HepG2 (cell line): ENCODE measurements at regions not wholly inside any gene's neighbourhood (a gene's known extent, or its start where the extent isn't known, plus 50 kb on each side); places are given as distances from the start of the nearest gene placed in this dataset.

Experiments
- ATAC-seq: fragments of 200-7000 bp; cut with Tn5 transposase; 3 replicates; pipeline ENCODE4 v1.9.1; 2020; ENCODE audit warnings: mild to moderate bottlenecking, moderate library complexity
- BruUV-seq: library from RNA; stranded (reverse); fragments of 400-500 nt; replicated peaks from 2 replicates; lab custom pipeline; 2021; lab: Mats Ljungman, UMichigan
- CTCF ChIA-PET: fragments of 300-600 bp; formaldehyde crosslinking; extraction: SDS; loops from one replicate; lab custom pipeline; 2021; ENCODE audit warnings: low total read pairs, inconsistent platforms, low intra/inter-chr PET ratio; lab: Yijun Ruan, JAX
- POLR2A ChIA-PET: fragments of 350-600 bp; sonication (Branson Sonifier 250); formaldehyde crosslinking; loops from one replicate; lab custom pipeline; 2020; ENCODE audit warnings: antibody characterized with exemption, inconsistent platforms; lab: Yijun Ruan, JAX
- DNase-seq: peaks from one replicate; pipeline ENCODE4 v3.0.0-alpha.2; 2015; ENCODE audit warnings: low spot score
- FAIRE-seq: peaks from 3 replicates; lab custom pipeline; 2011; peaks lifted over from hg19 to GRCh38; lab: Jason Lieb, UNC
- H2AFZ ChIP-seq: one replicate; pipeline ENCODE4 v1.6.1; 2011; ENCODE audit warnings: low read length, inconsistent platforms
- H3K27ac ChIP-seq: fragments of 300-600 bp; 3 replicates; pipeline ENCODE4 v1.8.0; 2011; ENCODE audit warnings: mixed run types, mild to moderate bottlenecking, mixed read lengths, low read length, inconsistent platforms; ENCODE audit not compliant: insufficient read depth; ENCODE audit errors: extremely low read length
- H3K27me3 ChIP-seq, 2 experiments: fragments of 200-600 bp in 1 of 2; 2 replicates in 1 of 2; 3 replicates in 1 of 2; pipeline versions ENCODE4 v1.6.0 to v1.8.0; 2011; ENCODE audit warnings: low read length in 2 of 2, mild to moderate bottlenecking in 2 of 2, moderate library complexity in 2 of 2, inconsistent platforms in 1 of 2; ENCODE audit not compliant: insufficient read depth in 2 of 2, control insufficient read depth in 1 of 2
- H3K36me3 ChIP-seq, 2 experiments: fragments of 200-600 bp in 1 of 2; replicated peaks in 1 of 2; 2 replicates in 1 of 2; 3 replicates in 1 of 2; pipeline versions ENCODE4 v1.5.1 to v1.8.0; 2011; ENCODE audit warnings: low read length in 2 of 2, inconsistent platforms in 1 of 2; ENCODE audit not compliant: insufficient read depth in 2 of 2, control insufficient read depth in 1 of 2
- H3K4me1 ChIP-seq: 2 replicates; pipeline ENCODE4 v1.5.1; 2012; ENCODE audit warnings: low read length, inconsistent platforms; ENCODE audit not compliant: insufficient read depth
- H3K4me2 ChIP-seq: 2 replicates; pipeline ENCODE4 v1.6.0; 2011; ENCODE audit warnings: low read depth, low read length, inconsistent platforms
- H3K4me3 ChIP-seq, 3 experiments: fragments of 200-600 bp in 1 of 3; sonication (generic), shearing (Covaris generic) in 1 of 3; replicated peaks in 1 of 3; 2 replicates each; pipeline ENCODE4 v1.5.1; 2011 to 2016; ENCODE audit warnings: low read length in 3 of 3, inconsistent platforms in 2 of 3, low read depth in 2 of 3, mild to moderate bottlenecking in 2 of 3, control low read depth in 1 of 3, mixed read lengths in 1 of 3; ENCODE audit not compliant: insufficient read depth in 1 of 3
- H3K79me2 ChIP-seq: one replicate; pipeline ENCODE4 v1.6.1; 2011; ENCODE audit warnings: low read length, inconsistent platforms; ENCODE audit not compliant: insufficient read depth
- H3K9ac ChIP-seq: 2 replicates; pipeline ENCODE4 v1.6.0; 2011; ENCODE audit warnings: mild to moderate bottlenecking, low read depth, low read length, inconsistent platforms; ENCODE audit not compliant: insufficient read depth
- H3K9me3 ChIP-seq: 2 replicates; pipeline ENCODE4 v1.5.1; 2012; ENCODE audit warnings: mild to moderate bottlenecking, low read length
- H4K20me1 ChIP-seq: 2 replicates; pipeline ENCODE4 v1.6.0; 2011; ENCODE audit warnings: inconsistent platforms, mild to moderate bottlenecking, low read length, moderate library complexity; ENCODE audit not compliant: insufficient read depth
- ATF7 ChIP-seq, 2 experiments: fragments of 450-650 bp in 1 of 2; sonication (generic) in 1 of 2; formaldehyde crosslinking in 1 of 2; IDR thresholded peaks; 2 replicates each; pipeline versions ENCODE4 v1.4.0 to v1.6.1; 2016 to 2020; ENCODE audit warnings: antibody characterized with exemption in 1 of 2, mild to moderate bottlenecking in 1 of 2, missing genetic modification reagents in 1 of 2
- CCAR2 ChIP-seq: fragments of 200-400 bp; formaldehyde crosslinking; optimal IDR thresholded peaks from 2 replicates; pipeline ENCODE3; 2018; ENCODE audit warnings: low read depth, mild to moderate bottlenecking, low read length, moderate library complexity
- FOXJ3 ChIP-seq: sonication (generic); formaldehyde crosslinking; IDR thresholded peaks from 2 replicates; pipeline ENCODE4 v1.4.0; 2020; ENCODE audit warnings: missing genetic modification reagents, mild to moderate bottlenecking, borderline replicate concordance
- KLF15 ChIP-seq: sonication (generic); formaldehyde crosslinking; IDR thresholded peaks from 2 replicates; pipeline ENCODE4 v1.8.1; 2023; ENCODE audit warnings: borderline replicate concordance, mild to moderate bottlenecking, inconsistent platforms, missing genetic modification reagents, mixed read lengths
- MAFF ChIP-seq: IDR thresholded peaks from 2 replicates; pipeline ENCODE4 v1.6.1; 2011; ENCODE audit warnings: low read depth, low read length, improper control_type of control experiment
- MAFK ChIP-seq, 2 experiments: IDR thresholded peaks in 1 of 2; conservative IDR thresholded peaks in 1 of 2; 2 replicates each; pipeline ENCODE4 v1.6.1; 2011; ENCODE audit warnings: improper control_type of control experiment in 2 of 2, low read length in 2 of 2
- ZNF234 ChIP-seq: sonication (generic); formaldehyde crosslinking; conservative IDR thresholded peaks from 2 replicates; pipeline ENCODE4 v1.5.1; 2020; ENCODE audit warnings: mild to moderate bottlenecking, missing genetic modification reagents
- ZNF235 ChIP-seq: sonication (generic); formaldehyde crosslinking; IDR thresholded peaks from 2 replicates; pipeline ENCODE4 v1.8.1; 2023; ENCODE audit warnings: mild to moderate bottlenecking, missing genetic modification reagents, borderline replicate concordance
- ZNF605 ChIP-seq: sonication (generic); formaldehyde crosslinking; IDR thresholded peaks from 2 replicates; pipeline ENCODE4 v1.8.0; 2022; ENCODE audit warnings: mild to moderate bottlenecking, missing genetic modification reagents
- ZNF839 ChIP-seq: sonication (generic); formaldehyde crosslinking; IDR thresholded peaks from 2 replicates; pipeline ENCODE4 v1.4.0; 2020; ENCODE audit warnings: missing genetic modification reagents, mild to moderate bottlenecking, borderline replicate concordance
- WGBS: methylation state at CpG from one replicate; pipeline ENCODE4 v1.1.6; 2017; ENCODE audit warnings: low lambda C conversion rate; 5-methylcytosine and 5-hydroxymethylcytosine counted together
- in situ Hi-C: cut with HindIII; loops from 2 replicates; pipeline ENCODE4 v1.10.0; 2017; ENCODE audit warnings: low pct_unique_long_range_greater_than_20kb; ENCODE audit not compliant: extremely low pct_ligation_motif_present
- intact Hi-C: fragments of 100-400 bp; cut with micrococcal nuclease; formaldehyde crosslinking; loops from one replicate; pipeline ENCODE4 v1.10.0; 2022; ENCODE audit not compliant: unreplicated experiment
- TF ChIP-seq, protein P1 (sequence below): IDR thresholded peaks from 2 replicates; pipeline ENCODE4 v1.6.1; 2016; ENCODE audit warnings: missing biosample characterization, missing genetic modification reagents, low read depth
- TF ChIP-seq, protein P2 (sequence below): sonication (generic); formaldehyde crosslinking; IDR thresholded peaks from 2 replicates; pipeline ENCODE4 v1.9.0; 2021; ENCODE audit warnings: missing genetic modification reagents, mild to moderate bottlenecking, borderline replicate concordance
- TF ChIP-seq, protein P3 (sequence below): sonication (generic); formaldehyde crosslinking; IDR thresholded peaks from 2 replicates; pipeline ENCODE4 v1.4.0; 2020; ENCODE audit warnings: mild to moderate bottlenecking, missing genetic modification reagents

DNA sequence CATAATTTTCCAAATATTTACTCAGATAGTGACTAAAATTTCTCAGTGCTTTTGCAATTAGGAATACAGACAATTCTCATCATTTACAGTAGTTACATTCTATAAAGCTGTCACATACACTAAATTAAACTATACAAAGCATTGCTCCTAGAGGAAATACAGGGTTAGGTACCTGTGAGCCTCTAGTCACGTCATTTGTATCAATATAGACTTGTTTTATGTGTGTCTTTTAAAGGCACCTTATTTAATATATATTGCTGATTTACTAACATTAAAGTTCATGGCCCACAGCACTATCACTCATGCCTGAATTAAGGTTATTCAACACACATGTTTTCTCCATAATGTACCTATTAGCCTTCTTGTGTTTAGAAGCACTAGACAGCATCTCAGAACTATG lies 78.7 kb downstream of the PABPC4L start (continued):
- TF ChIP-seq, protein P1, sequence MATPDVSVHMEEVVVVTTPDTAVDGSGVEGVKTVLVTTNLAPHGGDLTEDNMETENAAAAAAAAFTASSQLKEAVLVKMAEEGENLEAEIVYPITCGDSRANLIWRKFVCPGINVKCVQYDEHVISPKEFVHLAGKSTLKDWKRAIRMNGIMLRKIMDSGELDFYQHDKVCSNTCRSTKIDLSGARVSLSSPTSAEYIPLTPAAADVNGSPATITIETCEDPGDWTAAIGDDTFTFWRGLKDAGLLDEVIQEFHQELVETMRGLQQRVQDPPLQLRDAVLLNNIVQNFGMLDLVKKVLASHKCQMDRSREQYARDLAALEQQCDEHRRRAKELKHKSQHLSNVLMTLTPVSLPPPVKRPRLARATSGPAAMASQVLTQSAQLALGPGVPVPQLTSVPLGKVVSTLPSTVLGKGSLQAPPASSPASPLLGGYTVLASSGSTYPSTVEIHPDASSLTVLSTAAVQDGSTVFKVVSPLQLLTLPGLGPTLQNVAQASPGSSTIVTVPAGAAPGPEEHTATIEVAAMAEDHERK (CRISPR knock-in tag), result no peak
- no peak for TF ChIP-seq ZNF839 (CRISPR knock-in tag)
- no peak for TF ChIP-seq ZNF235
- peak; percentile 61 for TF ChIP-seq ATF7 (IDR thresholded peaks at IDR 0.05)
- TF ChIP-seq ATF7 (CRISPR knock-in tag; IDR thresholded peaks at IDR 0.05), result no peak
- TF ChIP-seq, protein P2, sequence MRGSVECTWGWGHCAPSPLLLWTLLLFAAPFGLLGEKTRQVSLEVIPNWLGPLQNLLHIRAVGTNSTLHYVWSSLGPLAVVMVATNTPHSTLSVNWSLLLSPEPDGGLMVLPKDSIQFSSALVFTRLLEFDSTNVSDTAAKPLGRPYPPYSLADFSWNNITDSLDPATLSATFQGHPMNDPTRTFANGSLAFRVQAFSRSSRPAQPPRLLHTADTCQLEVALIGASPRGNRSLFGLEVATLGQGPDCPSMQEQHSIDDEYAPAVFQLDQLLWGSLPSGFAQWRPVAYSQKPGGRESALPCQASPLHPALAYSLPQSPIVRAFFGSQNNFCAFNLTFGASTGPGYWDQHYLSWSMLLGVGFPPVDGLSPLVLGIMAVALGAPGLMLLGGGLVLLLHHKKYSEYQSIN, result no peak
- TF ChIP-seq ZNF605 (CRISPR knock-in tag), result no peak
- TF ChIP-seq, protein P3, sequence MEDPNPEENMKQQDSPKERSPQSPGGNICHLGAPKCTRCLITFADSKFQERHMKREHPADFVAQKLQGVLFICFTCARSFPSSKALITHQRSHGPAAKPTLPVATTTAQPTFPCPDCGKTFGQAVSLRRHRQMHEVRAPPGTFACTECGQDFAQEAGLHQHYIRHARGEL (CRISPR knock-in tag), result no peak

DNA sequence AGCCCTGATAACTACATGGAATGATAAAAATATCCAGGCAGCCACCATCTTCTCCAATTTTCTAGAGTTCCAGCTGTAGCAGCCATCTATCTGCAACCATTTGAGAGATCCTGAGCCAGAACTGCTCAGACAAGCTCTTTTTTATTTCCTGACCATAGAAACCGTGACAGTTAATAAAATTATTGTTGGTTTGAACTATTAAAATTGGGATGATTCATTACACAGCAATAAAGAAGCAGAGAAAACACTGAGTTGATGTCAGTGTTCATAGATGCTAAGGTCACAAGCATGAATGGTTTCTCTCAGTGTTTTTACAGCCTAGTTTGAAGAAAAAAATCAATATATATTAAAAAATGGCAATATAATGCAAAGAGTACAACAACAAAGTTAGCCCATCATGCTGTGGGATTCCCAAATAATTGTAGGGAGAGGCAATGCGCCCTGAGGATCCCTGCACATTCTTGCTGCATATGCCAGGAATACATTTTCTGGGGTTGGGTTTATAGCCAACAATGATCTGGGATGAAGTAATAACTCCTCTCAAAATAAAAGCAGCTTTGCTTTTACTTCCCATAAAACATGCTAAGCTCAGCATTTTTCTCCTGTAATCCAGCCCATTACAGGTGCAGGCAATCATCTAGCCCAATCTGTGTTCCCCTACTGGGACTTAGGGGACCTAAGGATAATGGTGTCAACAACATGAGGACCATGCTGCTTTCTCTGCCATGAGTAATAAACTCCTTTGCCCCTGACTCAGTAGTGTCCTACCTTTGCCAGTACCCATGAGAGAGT lies 84.0 kb downstream of the PABPC4L start:
- in situ Hi-C loops, result no loop called here
- Histone ChIP-seq H3K9ac (no peak overlapping the region), H3K27ac (no peak overlapping the region), H3K4me2 (no peak overlapping the region), H3K36me3 (no peaks in the 10 kb centered on the region), H3K4me3 (no peak overlapping the region), H2AFZ (no peak overlapping the region)
- CTCF ChIA-PET, result no interaction called here
- BruUV-seq, result no TSS peak
- TF ChIP-seq MAFK (conservative IDR thresholded peaks at IDR 0.05 in 1 of 2, IDR thresholded peaks at IDR 0.05 in 1 of 2; ENCODE audit: low read length in 2 of 2), result peak; percentile 66 to 91
- TF ChIP-seq KLF15 (CRISPR knock-in tag), result no peak
- TF ChIP-seq CCAR2, result no peak
- no peak for TF ChIP-seq FOXJ3 (CRISPR knock-in tag)
- no peak for TF ChIP-seq ZNF234 (CRISPR knock-in tag)
- peak; percentile 90 for TF ChIP-seq MAFF
- TF ChIP-seq, all 625 proteins: peak for 2
- ATAC-seq, result no peak
- Histone ChIP-seq H3K79me2 (no peaks in the 10 kb centered on the region), H3K27me3 (no peaks in the 10 kb centered on the region), H4K20me1 (no peaks in the 10 kb centered on the region), H3K4me1 (no peaks in the 10 kb centered on the region), H3K9me3 (no peaks in the 10 kb centered on the region)
- no peak for DNase-seq
- no peak for FAIRE-seq
- intact Hi-C loops, result no loop called here
- 2% methylated on average over 2 of the region's 2 CpGs for WGBS
- POLR2A ChIA-PET, result no interaction called here
